Body of pancreas (tissue), 4 donors: ENCODE measurements at regions not wholly inside any gene's neighbourhood (a gene's known extent, or its start where the extent isn't known, plus 50 kb on each side); places are given as distances from the start of the nearest gene placed in this dataset.

ENCODE experiments used
- POLR2A ChIP-seq, 3 donors: fragments of 450-650 bp; IDR thresholded peaks; one replicate each; pipeline ENCODE4 v1.6.1; 2016; ENCODE audit warnings: antibody characterized with exemption in 3 of 3, mild to moderate bottlenecking in 2 of 3
- TF ChIP-seq, protein P1 (sequence below), 7 experiments: fragments of 450-650 bp in 4 of 7; fragments of 200-600 bp in 3 of 7; sonication (generic) in 3 of 7; IDR thresholded peaks; one replicate each; pipeline ENCODE4 v1.5.1; 2016 to 2019; ENCODE audit warnings: antibody characterized with exemption in 7 of 7

DNA sequence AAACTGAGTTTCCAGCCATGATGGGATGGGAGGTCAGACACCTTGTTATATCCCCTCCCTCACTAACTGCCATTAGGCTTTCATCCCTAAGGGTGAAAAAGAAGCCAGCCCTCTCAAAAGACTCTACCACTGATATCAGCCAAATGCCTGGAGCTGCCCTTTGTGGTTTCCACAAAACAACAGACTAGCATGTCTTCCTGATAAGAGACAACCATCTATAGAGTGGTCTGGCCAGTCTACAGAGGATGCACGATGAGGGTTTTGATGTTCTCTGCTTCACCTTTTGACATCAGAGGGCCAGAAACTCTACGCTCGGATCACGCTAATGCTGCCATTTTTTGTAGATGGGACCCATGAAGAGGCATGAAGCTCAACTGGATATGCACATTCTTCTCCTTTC is 61.7 kb upstream of the ARHGAP18 start:
- TF ChIP-seq, protein P1, sequence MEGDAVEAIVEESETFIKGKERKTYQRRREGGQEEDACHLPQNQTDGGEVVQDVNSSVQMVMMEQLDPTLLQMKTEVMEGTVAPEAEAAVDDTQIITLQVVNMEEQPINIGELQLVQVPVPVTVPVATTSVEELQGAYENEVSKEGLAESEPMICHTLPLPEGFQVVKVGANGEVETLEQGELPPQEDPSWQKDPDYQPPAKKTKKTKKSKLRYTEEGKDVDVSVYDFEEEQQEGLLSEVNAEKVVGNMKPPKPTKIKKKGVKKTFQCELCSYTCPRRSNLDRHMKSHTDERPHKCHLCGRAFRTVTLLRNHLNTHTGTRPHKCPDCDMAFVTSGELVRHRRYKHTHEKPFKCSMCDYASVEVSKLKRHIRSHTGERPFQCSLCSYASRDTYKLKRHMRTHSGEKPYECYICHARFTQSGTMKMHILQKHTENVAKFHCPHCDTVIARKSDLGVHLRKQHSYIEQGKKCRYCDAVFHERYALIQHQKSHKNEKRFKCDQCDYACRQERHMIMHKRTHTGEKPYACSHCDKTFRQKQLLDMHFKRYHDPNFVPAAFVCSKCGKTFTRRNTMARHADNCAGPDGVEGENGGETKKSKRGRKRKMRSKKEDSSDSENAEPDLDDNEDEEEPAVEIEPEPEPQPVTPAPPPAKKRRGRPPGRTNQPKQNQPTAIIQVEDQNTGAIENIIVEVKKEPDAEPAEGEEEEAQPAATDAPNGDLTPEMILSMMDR (IDR thresholded peaks at IDR 0.05): no peak
- no peak for TF ChIP-seq POLR2A (IDR thresholded peaks at IDR 0.05)
